Activated B cell treated with CpG ODN at 0.5 μM for 24 hours (primary cell): ENCODE measurements at regions not wholly inside any gene's neighbourhood (a gene's known extent, or its start where the extent isn't known, plus 50 kb on each side); places are given as distances from the start of the nearest gene placed in this dataset.

Experiments
- ATAC-seq: fragments of 200-7000 bp; cut with Tn5 transposase; one replicate; pipeline ENCODE4 v1.10.0; 2021; ENCODE audit warnings: low read depth, mild to moderate bottlenecking, moderate library complexity
- CTCF ChIA-PET: fragments of 350-600 bp; sonication (Branson Sonifier 250); formaldehyde crosslinking; loops from one replicate; lab custom pipeline; 2021; ENCODE audit warnings: antibody characterized with exemption; lab: Charles Lee
- POLR2A ChIA-PET: fragments of 350-600 bp; sonication (Branson Sonifier 250); formaldehyde crosslinking; loops from one replicate; lab custom pipeline; 2021; ENCODE audit warnings: antibody characterized with exemption; lab: Charles Lee
- DNase-seq: peaks from one replicate; pipeline ENCODE4 v3.0.0; 2022
- H3K27ac Mint-ChIP-seq: one replicate; pipeline ENCODE4 v1.8.0; 2020; ENCODE audit warnings: mixed read lengths
- H3K27me3 Mint-ChIP-seq: one replicate; pipeline ENCODE4 v1.8.0; 2021; ENCODE audit warnings: mixed read lengths
- H3K36me3 Mint-ChIP-seq: one replicate; pipeline ENCODE4 v1.8.0; 2021; ENCODE audit warnings: low read depth, mixed read lengths
- H3K4me1 Mint-ChIP-seq: one replicate; pipeline ENCODE4 v1.8.0; 2021; ENCODE audit warnings: mixed read lengths
- H3K4me3 Mint-ChIP-seq: one replicate; pipeline ENCODE4 v1.8.0; 2020; ENCODE audit warnings: mild to moderate bottlenecking, mixed read lengths
- H3K9me3 Mint-ChIP-seq: one replicate; pipeline ENCODE4 v1.8.0; 2020; ENCODE audit warnings: mixed read lengths
- CTCF ChIP-seq: fragments of 200-600 bp; IDR thresholded peaks from one replicate; pipeline ENCODE4 v1.8.0; 2022; ENCODE audit warnings: antibody characterized with exemption, mild to moderate bottlenecking
- intact Hi-C: fragments of 100-400 bp; cut with micrococcal nuclease; formaldehyde crosslinking; loops from one replicate; pipeline ENCODE4 v1.15.1; 2024

DNA sequence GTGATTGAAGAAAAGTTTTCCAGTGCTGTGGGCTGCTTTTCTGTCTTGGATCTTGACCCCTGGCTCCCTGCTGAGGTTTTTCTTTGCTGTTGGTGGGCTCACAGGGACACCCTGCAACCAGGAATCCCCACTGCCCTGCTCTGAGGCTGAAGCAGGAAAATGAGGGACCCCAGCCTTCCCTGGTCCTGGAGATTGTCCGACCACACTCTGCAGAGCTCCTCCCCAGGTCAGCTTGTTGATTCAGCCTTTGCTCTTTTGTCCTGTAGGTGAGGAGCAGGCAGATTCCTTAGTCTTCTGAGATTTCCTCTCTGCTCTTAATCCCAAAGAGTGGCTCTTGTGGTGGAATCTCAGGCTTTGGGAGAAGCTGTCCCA lies 194.5 kb downstream of the RPLP1 start:
- H3K4me3 Mint-ChIP-seq: no peak overlapping the region
- no peaks in the 10 kb centered on the region for H3K4me1 Mint-ChIP-seq
- no peaks in the 10 kb centered on the region for H3K9me3 Mint-ChIP-seq
- H3K27ac Mint-ChIP-seq: no peak overlapping the region
- no peaks in the 10 kb centered on the region for H3K36me3 Mint-ChIP-seq
- CTCF ChIA-PET: no interaction called here
- DNase-seq (no peak), ATAC-seq (no peak)
- H3K27me3 Mint-ChIP-seq: peaks cover 55% of the 10 kb centered on the region
- no peak for TF ChIP-seq CTCF
- intact Hi-C loops: no loop called here
- POLR2A ChIA-PET: no interaction called here

DNA sequence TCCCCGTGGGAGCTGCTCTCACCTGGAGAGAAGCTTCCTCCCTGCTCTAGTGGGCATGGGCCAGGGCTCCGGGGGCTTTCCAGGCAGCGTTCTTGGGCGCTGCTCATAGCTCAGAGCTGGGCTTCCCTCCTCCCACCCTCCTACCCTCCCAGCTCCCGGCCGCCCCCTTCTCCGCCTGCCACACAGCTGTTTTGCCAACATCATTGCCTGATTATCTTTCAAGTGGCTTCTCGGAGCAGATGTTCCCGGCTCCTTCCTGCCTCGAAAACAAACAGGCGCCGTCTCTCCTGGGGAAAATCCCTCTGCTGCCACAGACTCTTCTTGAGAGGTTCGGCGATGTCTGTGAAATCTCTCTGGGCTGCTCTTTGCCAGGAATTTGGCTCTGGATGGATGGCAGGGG lies 195.6 kb downstream of the RPLP1 start:
- no peak for DNase-seq
- Mint-ChIP-seq H3K9me3 (no peaks in the 10 kb centered on the region), H3K27me3 (peaks cover 63% of the 10 kb centered on the region), H3K36me3 (no peaks in the 10 kb centered on the region), H3K4me1 (no peaks in the 10 kb centered on the region), H3K4me3 (no peak overlapping the region), H3K27ac (no peak overlapping the region)
- no peak for ATAC-seq
- ChIA-PET POLR2A (no interaction called here), CTCF (no interaction called here)
- no peak for TF ChIP-seq CTCF
- intact Hi-C loops: no loop called here

DNA sequence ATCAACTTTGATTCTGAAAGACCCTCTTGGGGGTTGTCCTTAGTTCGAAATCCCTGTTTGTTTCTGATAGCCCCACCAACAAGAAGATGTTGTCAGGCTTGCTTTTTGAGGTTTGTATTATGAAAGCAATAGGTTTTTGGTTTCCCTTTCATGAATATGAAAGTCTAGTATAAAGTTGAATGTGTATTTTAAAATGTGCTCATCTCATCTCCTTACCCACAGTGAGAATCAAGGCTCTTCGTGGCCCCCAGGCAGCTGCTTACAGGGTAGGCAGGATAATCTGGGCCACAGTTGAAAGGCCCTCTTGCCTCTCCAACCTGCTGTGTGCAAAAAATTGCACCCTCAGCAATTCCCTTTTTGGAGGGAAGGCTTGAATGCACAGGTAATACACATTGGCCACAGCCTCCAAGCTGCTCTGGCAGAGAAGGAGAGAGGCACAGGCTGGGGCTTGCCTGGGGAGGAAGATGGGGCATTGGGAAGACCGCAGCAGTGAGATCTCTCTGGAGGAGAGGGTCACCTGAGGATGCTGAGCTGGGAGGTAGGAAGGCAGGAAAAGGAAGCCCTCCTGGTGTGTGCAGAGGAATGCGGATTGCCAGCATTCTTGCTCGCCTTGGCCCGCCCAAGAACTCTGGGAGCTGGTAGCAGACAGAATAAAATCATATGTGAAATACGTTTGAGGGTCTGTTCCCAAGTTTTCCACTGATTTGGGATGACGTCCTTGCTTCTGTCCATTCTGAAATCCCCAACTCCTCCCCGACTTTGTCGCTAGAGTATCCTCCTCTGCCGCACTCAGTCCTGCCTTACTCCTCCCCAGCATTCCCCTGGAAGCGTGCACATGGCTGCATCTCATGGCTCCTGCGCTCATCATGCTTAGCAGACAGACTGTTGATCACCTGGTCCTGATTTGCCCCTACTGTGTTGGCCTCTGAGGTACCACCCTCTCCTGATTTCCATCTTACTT lies 196.4 kb downstream of the RPLP1 start:
- intact Hi-C loops: no loop called here
- no peak for TF ChIP-seq CTCF
- peaks cover 65% of the 10 kb centered on the region for H3K27me3 Mint-ChIP-seq
- ATAC-seq: no peak
- ChIA-PET CTCF (no interaction called here), POLR2A (no interaction called here)
- H3K4me1 Mint-ChIP-seq: no peaks in the 10 kb centered on the region
- H3K27ac Mint-ChIP-seq: no peak overlapping the region
- H3K9me3 Mint-ChIP-seq: no peaks in the 10 kb centered on the region
- H3K4me3 Mint-ChIP-seq: no peak overlapping the region
- no peaks in the 10 kb centered on the region for H3K36me3 Mint-ChIP-seq
- DNase-seq: no peak

DNA sequence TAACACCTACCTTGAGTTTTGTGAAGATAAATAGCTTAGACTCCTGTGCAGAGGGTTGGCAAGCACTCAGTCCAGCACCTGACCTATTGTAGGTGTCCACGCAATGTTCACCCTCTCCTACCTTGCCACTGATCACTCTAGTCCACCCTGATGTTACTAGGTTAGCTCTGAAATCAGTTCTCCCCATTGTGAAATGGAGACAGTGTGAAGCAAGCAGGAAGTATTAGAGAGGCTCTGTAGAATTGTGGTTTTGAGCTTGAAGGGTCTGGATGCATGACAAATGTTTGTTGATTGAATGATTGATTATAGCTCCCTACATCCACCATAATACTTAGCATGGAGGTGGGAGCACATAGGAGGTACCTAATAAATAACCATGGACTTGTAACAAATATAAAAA lies 199.7 kb downstream of the RPLP1 start:
- DNase-seq (no peak), ATAC-seq (no peak)
- ChIA-PET POLR2A (interaction anchor here (0.8 kb wide), 1 partner anchor 60 kb away, joined by 11 read pairs; no protein-coding TSS in a partner anchor), CTCF (no interaction called here)
- TF ChIP-seq CTCF: no peak
- no peak overlapping the region for H3K27ac Mint-ChIP-seq
- no peaks in the 10 kb centered on the region for H3K9me3 Mint-ChIP-seq
- no peaks in the 10 kb centered on the region for H3K36me3 Mint-ChIP-seq
- intact Hi-C loops: no loop called here
- H3K27me3 Mint-ChIP-seq: peaks cover 67% of the 10 kb centered on the region
- H3K4me3 Mint-ChIP-seq: no peak overlapping the region
- no peaks in the 10 kb centered on the region for H3K4me1 Mint-ChIP-seq

DNA sequence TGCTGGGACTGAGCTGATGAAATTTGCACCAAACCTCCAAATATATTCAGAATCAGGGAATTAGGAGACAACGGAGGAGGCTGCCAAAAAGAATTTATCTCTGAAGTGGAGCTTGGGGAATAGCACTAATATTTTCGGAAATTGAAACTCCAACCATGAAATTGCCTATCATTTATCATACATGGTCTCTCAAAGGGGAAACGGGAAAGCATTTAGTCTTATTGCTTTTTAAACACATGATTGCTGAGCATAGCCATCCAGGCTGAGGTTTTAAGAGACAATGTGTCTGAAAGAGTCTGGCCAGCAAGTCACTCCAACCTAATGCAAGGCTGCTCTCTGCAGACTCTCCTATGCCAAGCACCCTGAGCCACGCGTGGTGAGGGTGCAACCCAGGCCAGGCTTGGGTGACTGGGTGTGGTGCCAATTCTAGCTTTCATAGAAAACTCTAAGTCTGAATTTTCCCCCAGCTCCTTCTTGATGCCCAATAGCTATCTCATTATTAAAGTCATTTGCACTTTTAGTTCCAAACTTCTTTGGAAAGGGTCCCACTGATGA lies 200.2 kb downstream of the RPLP1 start:
- DNase-seq (no peak), ATAC-seq (no peak)
- intact Hi-C loops: no loop called here
- Mint-ChIP-seq H3K27ac (no peak overlapping the region), H3K36me3 (no peaks in the 10 kb centered on the region), H3K4me1 (no peaks in the 10 kb centered on the region), H3K9me3 (no peaks in the 10 kb centered on the region), H3K27me3 (peaks cover 66% of the 10 kb centered on the region), H3K4me3 (no peak overlapping the region)
- CTCF ChIA-PET: no interaction called here
- TF ChIP-seq CTCF: no peak
- POLR2A ChIA-PET: interaction anchor here (0.8 kb wide), 1 partner anchor 61 kb away, joined by 11 read pairs; no protein-coding TSS in a partner anchor
